GM12874 (cell line): ENCODE measurements at regions not wholly inside any gene's neighbourhood (a gene's known extent, or its start where the extent isn't known, plus 50 kb on each side); places are given as distances from the start of the nearest gene placed in this dataset.

Source experiments
- TF ChIP-seq, protein P1 (sequence below): IDR thresholded peaks from 2 replicates; pipeline ENCODE4 v1.5.1; 2011; ENCODE audit warnings: low read depth, mild to moderate bottlenecking, control low read depth, low read length, moderate library complexity; ENCODE audit not compliant: insufficient read depth

DNA sequence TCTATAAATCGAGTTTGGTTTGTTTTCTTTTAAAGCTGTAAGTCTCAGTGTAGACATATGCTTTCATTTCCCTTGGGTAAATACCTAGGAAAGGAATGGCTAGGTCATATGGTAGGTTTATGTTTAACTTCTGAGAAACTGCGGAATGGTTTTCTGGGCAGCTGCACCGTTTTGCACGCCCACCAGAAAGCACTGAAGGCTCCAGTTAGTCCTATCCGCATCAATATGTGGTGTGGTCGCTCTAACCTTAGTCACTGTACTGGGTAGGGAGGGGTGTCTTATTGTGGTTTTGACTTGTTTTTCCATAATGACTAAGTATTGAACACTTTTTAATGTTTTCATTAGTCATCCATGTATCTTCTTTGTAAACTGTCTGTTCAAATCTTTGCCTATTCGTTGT lies 279.5 kb upstream of the AKR1E2 start:
- TF ChIP-seq, protein P1, sequence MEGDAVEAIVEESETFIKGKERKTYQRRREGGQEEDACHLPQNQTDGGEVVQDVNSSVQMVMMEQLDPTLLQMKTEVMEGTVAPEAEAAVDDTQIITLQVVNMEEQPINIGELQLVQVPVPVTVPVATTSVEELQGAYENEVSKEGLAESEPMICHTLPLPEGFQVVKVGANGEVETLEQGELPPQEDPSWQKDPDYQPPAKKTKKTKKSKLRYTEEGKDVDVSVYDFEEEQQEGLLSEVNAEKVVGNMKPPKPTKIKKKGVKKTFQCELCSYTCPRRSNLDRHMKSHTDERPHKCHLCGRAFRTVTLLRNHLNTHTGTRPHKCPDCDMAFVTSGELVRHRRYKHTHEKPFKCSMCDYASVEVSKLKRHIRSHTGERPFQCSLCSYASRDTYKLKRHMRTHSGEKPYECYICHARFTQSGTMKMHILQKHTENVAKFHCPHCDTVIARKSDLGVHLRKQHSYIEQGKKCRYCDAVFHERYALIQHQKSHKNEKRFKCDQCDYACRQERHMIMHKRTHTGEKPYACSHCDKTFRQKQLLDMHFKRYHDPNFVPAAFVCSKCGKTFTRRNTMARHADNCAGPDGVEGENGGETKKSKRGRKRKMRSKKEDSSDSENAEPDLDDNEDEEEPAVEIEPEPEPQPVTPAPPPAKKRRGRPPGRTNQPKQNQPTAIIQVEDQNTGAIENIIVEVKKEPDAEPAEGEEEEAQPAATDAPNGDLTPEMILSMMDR, result no peak

DNA sequence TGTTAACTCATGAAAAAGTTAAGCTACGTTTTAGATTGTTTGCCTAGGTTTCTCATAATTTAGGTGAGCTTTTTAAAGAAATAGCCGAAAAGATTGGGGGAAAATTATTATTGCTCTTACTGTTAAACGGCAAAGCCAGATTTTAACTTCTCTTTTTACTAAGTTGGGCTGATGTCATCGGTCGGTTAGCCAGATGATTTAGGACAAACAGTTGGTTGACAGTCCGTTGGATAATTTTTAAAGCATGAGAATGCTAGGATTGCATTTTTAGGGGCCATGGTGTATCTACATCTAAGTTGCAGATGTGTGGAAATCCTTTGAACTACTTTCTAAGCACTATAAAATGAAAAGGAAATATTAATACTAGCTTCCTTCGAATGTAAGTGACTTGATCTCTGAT lies 280.9 kb upstream of the AKR1E2 start:
- TF ChIP-seq, protein P1, result no peak

DNA sequence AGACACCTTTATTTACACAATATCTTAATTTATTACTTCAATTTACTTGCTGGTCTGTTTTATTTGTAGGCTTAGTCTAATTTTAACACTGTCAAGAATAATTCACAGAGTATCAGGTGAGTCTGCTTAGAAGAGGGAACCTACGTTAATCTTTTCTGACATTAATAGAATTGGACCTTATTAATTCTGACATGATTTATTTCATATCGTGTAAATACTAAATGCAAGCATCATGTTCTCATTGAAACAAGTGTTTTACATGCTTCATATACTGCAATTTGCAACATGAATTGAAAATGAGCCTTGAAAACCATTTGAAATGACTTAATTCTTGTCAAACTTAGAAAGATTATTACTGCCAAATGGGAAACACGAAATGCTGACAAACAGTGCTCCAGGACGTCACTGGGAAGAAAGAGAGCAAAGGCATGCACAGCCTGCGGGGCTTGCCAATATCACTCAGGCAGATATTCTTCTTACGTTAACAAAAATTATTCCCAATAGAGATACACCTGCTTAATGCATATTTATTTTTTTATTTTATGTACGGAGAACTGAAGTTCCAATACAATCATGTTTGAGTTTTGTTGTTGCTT lies 282.0 kb upstream of the AKR1E2 start:
- TF ChIP-seq, protein P1, result no peak

DNA sequence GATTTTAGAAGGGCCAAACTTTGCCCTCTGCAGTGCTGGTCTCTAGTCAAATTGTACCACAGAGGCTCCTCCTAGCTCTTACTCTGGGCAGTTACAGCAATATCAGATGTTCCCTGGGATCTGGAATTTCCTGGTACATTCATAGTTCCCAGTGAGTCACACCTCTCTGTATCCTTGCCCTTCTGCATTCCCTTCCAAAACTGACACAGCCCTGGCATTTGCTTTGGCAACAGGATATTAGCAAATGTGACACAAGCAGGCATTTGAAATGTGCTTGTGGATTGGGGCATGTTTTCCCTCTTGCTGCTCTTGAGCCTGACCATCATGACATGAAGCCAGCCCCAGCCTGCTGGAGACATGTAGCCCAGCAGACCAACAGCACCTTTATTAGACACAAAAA lies 284.7 kb upstream of the AKR1E2 start:
- TF ChIP-seq, protein P1, result no peak

DNA sequence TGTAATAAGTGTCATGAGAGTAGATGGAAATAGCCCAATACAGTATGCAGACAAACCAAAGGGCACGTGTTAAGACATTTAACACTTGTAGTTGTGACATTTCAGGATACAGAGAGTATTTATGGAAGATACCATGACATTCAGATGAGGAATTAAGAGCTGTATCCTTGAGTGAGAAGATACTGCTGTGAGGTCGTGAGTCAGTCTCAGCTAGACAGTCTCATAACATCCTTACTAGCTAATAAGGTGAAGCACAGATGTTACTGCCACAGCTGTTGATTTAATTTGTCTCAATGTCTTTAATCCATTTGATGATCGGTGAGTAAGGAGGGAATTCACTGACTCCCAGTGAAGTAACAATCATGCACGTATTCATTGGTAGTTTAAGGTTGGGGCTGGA lies 288.0 kb upstream of the AKR1E2 start:
- TF ChIP-seq, protein P1, result no peak

DNA sequence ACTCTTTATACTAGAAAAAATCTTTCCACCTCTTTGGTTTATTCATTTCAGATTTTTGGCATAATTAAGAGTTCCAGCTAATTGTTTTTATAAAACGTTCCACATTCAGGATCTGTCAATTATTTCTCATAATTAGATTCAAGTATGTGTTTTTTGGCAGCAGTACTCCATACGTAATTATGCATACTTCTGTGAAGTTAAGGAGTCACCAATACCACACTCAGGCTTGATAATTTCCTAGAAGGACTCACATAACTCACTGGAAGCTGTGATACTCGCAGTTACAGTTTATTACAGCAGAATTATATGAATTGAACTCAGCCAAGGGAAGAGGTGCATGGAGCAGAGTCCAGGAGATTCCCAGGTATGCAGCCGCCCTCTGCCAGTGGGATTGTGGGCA lies 290.5 kb upstream of the AKR1E2 start:
- TF ChIP-seq, protein P1, result no peak

DNA sequence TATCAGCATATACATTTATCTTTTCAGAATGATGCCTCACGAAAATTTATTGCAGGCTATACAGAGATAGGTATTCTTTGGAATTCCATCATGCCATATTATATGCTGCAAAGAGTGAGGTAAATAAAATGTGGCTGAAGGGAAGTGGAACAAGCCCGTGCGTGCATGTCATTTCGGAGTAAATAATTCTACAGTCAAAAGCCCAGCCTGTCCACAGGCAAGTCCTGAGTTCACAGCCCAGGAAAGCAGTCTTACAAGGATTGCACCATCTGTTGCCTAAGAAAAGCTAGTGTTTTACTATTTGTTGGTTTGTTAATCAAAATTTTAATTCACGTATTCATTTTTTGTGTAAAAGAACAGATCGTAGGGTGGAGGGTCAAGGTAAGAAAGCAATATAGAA lies 292.4 kb upstream of the AKR1E2 start:
- TF ChIP-seq, protein P1, result no peak
